ENCODE measurements at regions not wholly inside any gene's neighbourhood (a gene's known extent, or its start where the extent isn't known, plus 50 kb on each side); places are given as distances from the start of the nearest gene placed in this dataset.

GRCh38 chr4:34664051-34664450 lies 1580.3 kb downstream of the ARAP2 start:
- TF ChIP-seq, protein P1, sequence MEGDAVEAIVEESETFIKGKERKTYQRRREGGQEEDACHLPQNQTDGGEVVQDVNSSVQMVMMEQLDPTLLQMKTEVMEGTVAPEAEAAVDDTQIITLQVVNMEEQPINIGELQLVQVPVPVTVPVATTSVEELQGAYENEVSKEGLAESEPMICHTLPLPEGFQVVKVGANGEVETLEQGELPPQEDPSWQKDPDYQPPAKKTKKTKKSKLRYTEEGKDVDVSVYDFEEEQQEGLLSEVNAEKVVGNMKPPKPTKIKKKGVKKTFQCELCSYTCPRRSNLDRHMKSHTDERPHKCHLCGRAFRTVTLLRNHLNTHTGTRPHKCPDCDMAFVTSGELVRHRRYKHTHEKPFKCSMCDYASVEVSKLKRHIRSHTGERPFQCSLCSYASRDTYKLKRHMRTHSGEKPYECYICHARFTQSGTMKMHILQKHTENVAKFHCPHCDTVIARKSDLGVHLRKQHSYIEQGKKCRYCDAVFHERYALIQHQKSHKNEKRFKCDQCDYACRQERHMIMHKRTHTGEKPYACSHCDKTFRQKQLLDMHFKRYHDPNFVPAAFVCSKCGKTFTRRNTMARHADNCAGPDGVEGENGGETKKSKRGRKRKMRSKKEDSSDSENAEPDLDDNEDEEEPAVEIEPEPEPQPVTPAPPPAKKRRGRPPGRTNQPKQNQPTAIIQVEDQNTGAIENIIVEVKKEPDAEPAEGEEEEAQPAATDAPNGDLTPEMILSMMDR (IDR thresholded peaks at IDR 0.05): no peak
- no peak for TF ChIP-seq POLR2AphosphoS5 (IDR thresholded peaks at IDR 0.05)
- TF ChIP-seq POLR2A (IDR thresholded peaks at IDR 0.05): no peak
